ENCODE measurements at regions not wholly inside any gene's neighbourhood (a gene's known extent, or its start where the extent isn't known, plus 50 kb on each side); places are given as distances from the start of the nearest gene placed in this dataset.

- no peak for DNase-seq (ENCODE audit: low read depth in 2 of 3, low spot score in 1 of 3)
Observed at GRCh38 chr5:71943874-71944273, 163.4 kb upstream of the MAP1B start.

GRCh38 chr5:71945436-71945835 is 161.8 kb upstream of the MAP1B start:
- DNase-seq (ENCODE audit: low read depth in 2 of 3, low spot score in 1 of 3): no peak

- DNase-seq (ENCODE audit: low read depth in 2 of 3, low spot score in 1 of 3): no peak
Observed at GRCh38 chr5:71946343-71947030, 160.8 kb upstream of the MAP1B start.

- DNase-seq (ENCODE audit: low read depth in 2 of 3, low spot score in 1 of 3): no peak
Observed at GRCh38 chr5:71948206-71948605, 159.1 kb upstream of the MAP1B start.

GRCh38 chr5:71949772-71950171 is 157.5 kb upstream of the MAP1B start:
- no peak for DNase-seq (ENCODE audit: low read depth in 2 of 3, low spot score in 1 of 3)

- DNase-seq (ENCODE audit: low read depth in 2 of 3, low spot score in 1 of 3): no peak
Observed at GRCh38 chr5:71953866-71954265, 153.4 kb upstream of the MAP1B start.

- DNase-seq (ENCODE audit: low read depth in 2 of 3, low spot score in 1 of 3): no peak
Observed at GRCh38 chr5:71954329-71954728, 152.9 kb upstream of the MAP1B start.

- no peak for DNase-seq (ENCODE audit: low read depth in 2 of 3, low spot score in 1 of 3)
Observed at GRCh38 chr5:71955723-71956122, 151.6 kb upstream of the MAP1B start.

GRCh38 chr5:71957292-71957898 is 149.9 kb upstream of the MAP1B start:
- no peak for DNase-seq (ENCODE audit: low read depth in 2 of 3, low spot score in 1 of 3)

- DNase-seq (ENCODE audit: low read depth in 2 of 3, low spot score in 1 of 3): no peak
Observed at GRCh38 chr5:71960195-71960594, 147.1 kb upstream of the MAP1B start.

GRCh38 chr5:71961786-71962185 is 145.5 kb upstream of the MAP1B start:
- DNase-seq (ENCODE audit: low read depth in 2 of 3, low spot score in 1 of 3): no peak

- DNase-seq (ENCODE audit: low read depth in 2 of 3, low spot score in 1 of 3): no peak
Observed at GRCh38 chr5:71969460-71969859, 137.8 kb upstream of the MAP1B start.

- DNase-seq (ENCODE audit: low read depth in 2 of 3, low spot score in 1 of 3): no peak
Observed at GRCh38 chr5:71971862-71972261, 135.4 kb upstream of the MAP1B start.

- DNase-seq (ENCODE audit: low read depth in 2 of 3, low spot score in 1 of 3): no peak
Observed at GRCh38 chr5:71972777-71973473, 134.3 kb upstream of the MAP1B start.

- DNase-seq (ENCODE audit: low read depth in 2 of 3, low spot score in 1 of 3): no peak
Observed at GRCh38 chr5:71973563-71973962, 133.7 kb upstream of the MAP1B start.

GRCh38 chr5:71974165-71974564 is 133.1 kb upstream of the MAP1B start:
- DNase-seq (ENCODE audit: low read depth in 2 of 3, low spot score in 1 of 3): no peak

GRCh38 chr5:71974622-71975021 is 132.7 kb upstream of the MAP1B start:
- no peak for DNase-seq (ENCODE audit: low read depth in 2 of 3, low spot score in 1 of 3)

- DNase-seq (ENCODE audit: low read depth in 2 of 3, low spot score in 1 of 3): no peak
Observed at GRCh38 chr5:71976449-71976848, 130.8 kb upstream of the MAP1B start.

- no peak for DNase-seq (ENCODE audit: low read depth in 2 of 3, low spot score in 1 of 3)
Observed at GRCh38 chr5:71977311-71977710, 130.0 kb upstream of the MAP1B start.

- DNase-seq (ENCODE audit: low read depth in 2 of 3, low spot score in 1 of 3): no peak
Observed at GRCh38 chr5:71978216-71978615, 129.1 kb upstream of the MAP1B start.

- DNase-seq (ENCODE audit: low read depth in 2 of 3, low spot score in 1 of 3): no peak
Observed at GRCh38 chr5:71982717-71983395, 124.4 kb upstream of the MAP1B start.

GRCh38 chr5:71986101-71986500 is 121.2 kb upstream of the MAP1B start:
- DNase-seq (ENCODE audit: low read depth in 2 of 3, low spot score in 1 of 3): no peak
